HPDE6-E6E7 (cell line): ENCODE measurements at regions not wholly inside any gene's neighbourhood (a gene's known extent, or its start where the extent isn't known, plus 50 kb on each side); places are given as distances from the start of the nearest gene placed in this dataset.

Source experiments
- DNase-seq: peaks from one replicate; pipeline ENCODE4 v3.0.0; 2011; ENCODE audit warnings: missing footprints; ENCODE audit errors: extremely low spot score

DNA sequence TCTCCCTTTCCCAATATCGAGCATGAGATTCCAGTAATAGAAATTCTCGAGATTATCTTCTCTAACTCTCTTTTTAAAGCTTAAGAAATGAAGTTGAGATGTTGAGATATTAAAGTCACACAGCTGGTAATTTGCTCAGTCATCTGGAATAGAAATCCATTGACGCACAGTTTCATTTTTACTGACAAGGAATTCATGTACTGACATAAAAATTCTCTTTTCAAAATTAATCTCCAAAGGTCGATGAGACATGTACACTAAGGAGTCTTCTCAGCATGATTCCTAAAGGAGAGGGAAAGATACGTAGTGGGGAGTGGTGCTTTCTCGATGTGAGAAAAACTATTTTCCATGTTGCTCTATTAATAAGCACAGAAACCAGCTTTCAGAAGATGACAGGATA, 1639.5 kb upstream of the MIR17HG start:
- no peak for DNase-seq

DNA sequence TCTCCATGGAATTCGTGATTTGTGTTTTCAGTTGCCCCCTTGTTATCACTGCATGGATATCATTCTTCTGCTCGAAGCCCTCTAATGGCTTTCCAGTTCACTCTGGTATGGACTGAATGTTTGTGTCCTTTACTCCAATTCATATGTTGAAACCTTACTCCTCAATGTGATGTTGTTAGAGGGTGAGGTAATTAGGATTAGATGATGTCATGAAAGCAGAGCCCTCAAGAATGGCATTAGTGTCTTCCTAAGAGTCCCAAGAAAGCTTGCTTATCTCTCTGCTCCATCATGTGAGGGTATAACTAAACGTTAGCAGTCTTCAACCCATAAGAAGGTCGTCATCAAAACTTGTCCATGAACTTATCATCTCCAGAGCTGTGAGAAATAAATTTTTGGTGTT, 1626.3 kb upstream of the MIR17HG start:
- no peak for DNase-seq

DNA sequence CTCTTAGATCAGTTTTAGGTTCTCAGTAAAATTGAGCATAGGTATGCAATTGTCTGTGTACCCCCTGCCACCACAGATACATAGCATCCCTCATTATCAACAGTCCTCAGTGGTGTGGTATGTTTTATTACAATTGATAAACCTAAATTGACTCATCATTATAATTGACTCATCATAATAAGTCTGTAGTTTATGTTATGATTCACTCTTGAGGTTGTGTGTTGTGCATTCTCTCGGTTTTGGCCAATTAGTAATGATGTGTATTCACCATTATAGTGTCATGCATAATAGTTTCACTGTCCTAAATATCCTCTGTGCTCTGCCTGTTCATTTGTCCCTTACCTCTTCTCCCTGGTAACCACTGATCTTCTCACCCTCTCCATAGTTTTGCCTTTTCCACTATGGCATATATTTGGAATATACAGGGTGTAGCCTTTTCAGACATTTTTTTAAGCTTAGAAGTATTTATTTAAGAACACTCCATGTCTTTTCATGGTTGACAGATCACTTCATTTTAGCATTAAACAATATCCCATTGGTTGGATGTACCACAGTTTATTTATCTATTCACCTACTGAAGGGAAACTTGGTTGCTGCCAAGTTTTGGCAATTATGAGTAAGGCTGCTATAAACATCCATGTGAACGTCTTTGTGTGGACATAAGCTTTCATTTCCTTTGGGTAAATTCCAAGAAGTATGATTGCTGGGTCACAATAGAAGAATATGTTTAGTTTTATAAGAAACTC, 1620.6 kb upstream of the MIR17HG start:
- DNase-seq = peak; percentile 25

DNA sequence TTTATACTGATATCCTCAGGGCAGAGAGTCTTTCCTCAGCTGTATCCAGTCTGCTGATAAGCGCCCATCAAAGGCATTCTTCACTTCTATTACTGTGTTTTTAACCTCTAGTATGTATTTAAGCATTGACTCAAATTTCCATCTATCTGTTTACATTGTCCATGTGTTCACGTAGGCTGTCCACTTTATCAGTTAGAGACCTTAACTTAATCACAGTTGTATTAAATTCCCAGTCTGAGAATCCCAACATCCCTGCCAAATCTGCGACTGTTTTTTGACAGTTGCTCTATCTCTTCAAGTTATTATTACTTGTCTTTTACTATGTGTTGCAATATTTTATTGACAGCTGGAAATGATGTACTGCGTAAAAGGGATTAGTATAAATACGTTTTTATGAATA, 1613.7 kb upstream of the MIR17HG start:
- no peak for DNase-seq

DNA sequence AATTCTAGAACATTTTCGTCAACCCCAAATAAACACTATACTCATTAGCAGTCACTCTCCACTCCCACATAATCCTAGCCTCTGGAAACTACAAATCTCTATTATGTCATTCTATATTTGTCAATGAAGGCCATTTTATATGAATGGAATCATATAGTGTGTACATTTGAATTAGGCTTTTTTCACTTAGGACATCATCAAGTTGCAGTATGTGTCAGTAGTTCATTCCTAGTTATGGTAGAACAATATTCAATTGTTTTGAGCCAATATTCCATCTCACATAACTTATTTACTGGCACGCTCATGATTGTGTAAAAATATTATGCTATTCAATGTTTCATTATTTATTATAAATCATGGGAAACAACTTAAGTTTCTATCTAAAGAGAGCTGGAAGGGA, 1610.4 kb upstream of the MIR17HG start:
- no peak for DNase-seq

DNA sequence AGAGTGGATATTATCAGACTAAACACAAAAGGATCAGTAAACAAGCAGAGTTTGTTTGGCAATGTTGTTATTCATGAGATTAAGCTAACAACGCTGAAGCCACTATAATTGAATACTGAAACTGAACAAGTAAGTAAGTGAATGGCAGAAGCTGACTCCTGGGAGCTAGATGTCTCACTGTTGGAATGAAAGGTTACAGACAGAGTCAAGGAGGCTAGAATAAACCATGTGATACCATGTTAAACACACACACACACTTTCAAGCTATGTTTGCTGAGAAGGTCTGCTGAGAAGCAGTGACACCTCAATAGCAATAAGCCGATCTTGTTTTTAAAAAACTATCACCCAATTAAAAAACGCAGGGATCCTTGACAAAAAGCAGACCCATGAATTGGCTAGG, 1609.4 kb upstream of the MIR17HG start:
- DNase-seq = no peak

DNA sequence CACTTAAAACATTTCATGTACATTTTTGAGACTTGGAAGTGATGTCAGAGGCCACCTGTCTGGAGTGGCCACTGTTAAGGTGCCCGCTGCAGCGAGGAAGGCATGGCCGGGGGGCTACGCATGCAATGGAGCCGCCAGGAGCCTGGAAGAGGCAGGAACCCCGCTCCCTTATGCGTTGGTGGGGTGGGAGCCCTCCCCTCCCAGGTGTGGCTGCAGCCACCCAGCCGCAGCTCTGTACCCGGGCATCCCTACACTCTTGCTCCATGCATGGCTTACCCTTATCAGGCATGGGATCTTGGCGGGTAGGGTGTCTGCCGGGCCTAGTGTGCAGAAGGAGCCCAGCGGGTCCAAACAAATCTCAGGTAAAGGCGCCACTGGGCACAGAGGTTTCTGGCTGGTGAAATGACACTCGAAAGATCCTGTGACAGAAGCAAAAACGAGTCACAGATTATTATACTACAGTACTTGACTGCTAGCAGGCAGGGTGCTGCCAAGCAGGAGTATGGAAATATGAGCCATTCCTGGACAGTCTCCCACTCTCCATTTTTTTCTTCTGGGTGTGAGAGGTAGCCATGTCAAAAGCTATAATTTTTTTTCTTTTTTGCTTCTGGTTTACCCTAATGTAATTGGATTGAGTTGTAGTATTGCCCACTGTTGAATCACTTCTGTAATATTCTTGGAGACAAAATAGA, 1606.3 kb upstream of the MIR17HG start:
- no peak for DNase-seq

DNA sequence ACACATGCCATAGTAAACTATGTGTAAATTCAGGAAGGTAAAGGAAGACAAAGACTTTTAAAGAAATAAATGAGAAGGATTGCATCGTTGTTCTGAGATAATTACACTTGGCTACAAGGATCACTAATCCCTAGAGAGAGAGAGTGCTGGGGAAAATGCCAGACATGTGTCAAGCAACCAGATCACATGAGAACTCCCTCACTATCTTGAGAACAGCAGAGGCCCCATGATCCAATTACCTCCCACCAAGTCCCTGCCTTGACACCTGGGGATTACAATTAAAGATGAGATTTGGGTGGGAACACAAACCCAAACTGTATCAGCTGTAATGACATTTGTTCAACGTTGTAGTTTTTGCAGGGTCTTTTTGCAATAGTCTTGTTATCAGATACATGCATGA, 1600.9 kb upstream of the MIR17HG start:
- no peak for DNase-seq

DNA sequence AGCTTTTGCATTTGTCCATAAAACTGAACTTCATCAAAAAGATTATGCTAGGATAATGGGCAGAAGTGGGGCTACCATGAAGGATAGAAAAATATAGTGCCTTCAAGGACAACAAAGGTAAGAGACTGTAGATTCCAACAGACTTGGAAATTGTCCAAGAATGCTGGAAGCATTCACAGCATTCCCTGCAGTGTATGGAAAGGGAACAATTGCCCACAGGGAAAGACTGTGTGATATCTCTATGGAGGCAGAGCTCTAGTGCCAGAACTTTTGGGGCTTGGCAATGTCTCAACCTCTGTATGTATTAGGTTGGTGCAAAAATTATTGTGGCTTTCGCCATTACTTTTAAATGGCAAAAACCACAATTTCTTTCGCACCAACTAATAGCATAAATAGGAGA, 1598.8 kb upstream of the MIR17HG start:
- DNase-seq = no peak

DNA sequence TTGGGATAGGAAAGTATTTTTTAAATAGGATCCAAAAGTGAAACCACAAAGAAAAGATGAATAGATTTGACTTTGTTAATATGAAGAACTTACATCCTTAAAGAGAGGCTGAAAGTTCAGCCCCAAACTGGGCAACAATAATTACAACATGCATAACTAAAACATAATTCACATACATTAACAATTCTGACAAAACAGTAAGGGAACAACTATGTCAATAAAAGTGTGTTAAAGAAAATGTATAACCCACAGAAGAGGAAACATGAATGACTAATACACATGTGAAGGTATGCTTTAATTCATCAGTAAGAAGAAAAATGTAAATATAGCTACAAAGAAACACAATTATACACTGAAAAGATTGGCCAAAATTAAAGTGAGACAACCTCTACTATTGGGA, 1597.6 kb upstream of the MIR17HG start:
- DNase-seq = no peak

DNA sequence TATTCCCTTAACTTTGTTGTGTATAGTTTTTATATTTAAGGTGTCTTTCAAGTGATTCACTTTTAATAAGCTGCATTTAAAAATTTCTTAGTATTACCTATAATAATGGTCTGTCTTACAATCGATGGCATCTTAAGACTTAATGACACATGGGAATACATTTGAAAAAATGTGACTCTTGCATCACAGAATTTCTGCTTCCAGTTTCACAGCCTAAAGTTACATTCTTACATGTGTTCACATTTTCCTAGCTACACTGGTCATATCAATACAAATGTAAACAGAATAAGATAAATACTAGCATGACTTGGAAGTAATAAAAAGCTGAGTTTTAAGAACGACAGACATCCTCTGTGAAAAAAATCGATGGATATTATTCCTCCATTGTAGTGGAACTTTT, 1597.1 kb upstream of the MIR17HG start:
- DNase-seq = no peak

DNA sequence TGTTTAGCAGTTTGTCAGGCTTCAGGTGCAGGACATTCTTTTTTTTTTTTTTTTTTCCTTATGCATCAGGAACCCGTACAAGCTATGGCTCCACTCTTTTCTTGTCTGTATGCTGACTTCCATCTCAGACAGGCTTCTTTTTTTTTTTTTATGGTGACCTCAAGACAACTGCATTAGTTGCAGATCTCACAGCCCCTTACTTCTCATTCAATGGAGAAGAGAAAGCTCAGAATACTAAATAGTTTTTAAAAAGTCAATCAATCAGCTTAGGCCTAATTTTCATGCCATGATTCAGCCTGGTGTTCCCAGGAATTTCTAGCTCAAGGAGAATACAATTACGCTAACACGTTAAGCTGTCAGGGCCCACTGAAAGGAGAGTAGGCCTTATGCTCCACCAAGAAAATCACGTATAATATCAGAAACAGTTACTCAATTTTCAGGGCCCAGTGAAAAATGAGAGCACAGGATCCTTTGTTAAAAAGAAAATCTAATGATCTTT, 1596.0 kb upstream of the MIR17HG start:
- DNase-seq = no peak

DNA sequence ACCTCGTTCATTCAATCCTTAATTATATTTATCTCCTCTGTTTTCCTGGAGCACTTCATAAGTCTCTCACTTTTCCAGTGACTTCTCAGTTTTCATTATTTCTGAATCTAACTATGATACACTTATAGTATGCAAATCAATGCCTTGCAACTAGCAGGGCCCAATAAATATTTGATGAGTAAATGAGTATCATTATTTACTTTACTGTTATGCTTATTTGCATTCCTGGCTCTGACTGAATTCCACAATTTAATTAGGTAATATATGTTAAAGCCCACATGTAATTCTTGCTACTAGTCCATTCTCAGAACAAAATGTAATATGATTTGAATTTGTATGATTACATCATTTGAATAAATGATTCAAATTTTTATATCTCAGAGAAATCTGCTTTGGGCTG, 1595.1 kb upstream of the MIR17HG start:
- DNase-seq = no peak

DNA sequence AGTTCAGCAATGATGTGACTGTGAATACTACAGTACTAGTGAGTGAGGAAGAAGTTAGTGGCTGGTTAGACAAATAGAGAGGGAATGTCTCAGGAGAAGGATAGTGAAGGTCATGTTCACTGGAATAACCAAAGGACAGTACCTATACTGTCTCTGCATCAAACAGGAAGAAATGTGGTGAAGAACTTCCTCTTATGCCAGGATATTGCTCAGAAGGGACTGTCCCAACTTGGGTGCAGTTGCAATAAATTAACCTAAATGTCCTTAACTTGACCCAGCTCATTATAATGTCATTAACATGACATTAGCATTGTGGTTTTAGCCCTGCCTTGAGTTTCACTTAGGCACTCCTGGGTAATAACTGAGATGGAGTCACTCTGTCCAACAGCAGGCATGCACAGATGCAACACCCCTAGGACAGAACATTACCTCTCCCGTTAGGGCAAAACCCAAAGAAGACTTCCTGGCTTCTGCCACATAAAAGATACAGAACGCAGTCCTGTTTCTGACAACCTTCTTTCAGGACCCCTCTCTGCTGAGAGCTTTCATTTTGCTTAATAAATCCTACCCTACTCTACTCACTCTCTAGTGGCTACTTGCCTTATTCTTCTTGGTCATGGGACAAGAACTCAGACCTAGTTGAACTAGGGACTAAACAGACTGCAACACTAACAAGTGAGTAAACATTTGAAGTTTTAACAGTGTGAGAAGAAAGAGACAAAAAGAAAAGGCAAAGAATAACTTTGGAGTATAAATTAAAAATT, 1591.6 kb upstream of the MIR17HG start:
- DNase-seq = no peak

DNA sequence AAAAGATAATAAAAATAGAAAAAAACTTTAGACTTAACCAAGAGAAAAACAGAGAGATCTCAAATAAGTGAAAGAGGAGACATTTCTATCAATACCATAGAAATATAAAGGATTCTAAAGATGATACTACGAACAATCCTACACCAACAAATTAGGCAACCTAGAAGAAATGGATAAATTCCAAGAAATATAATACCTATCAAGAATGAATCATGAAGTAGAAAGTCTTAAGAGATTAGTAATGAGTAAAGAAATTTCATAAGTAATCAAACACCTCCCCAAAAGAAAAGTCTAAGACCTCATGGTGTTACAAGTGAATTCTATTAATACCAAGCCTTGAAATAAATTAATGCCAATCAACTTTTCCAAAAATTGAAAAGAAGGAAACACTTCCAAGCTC, 1584.5 kb upstream of the MIR17HG start:
- no peak for DNase-seq

DNA sequence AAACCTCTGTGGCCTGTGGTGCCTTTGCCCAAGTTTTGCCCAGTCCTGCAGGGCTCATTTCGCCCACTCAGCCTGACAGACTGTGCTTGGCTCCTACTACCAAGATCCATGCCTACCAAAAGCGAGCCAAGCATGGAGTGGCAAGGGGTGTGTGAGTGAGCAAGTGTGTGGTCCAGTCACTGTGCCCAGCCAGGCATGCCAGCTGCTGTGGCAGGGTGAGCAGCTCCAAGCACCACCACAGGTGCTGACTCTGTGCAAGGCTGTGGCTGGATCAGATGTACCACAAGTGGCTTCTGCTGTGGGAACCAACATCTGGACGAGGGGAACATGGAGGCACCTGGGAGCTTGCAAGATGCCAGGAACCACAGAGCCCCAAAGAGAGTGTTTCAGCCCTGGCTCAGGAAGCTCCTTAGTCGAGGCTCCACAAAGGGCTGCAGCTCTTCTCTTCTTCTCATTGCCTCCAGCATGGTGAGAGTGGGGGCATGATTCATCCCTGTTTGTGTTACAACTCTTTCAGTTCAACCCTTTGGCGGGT, 1564.2 kb upstream of the MIR17HG start:
- no peak for DNase-seq

DNA sequence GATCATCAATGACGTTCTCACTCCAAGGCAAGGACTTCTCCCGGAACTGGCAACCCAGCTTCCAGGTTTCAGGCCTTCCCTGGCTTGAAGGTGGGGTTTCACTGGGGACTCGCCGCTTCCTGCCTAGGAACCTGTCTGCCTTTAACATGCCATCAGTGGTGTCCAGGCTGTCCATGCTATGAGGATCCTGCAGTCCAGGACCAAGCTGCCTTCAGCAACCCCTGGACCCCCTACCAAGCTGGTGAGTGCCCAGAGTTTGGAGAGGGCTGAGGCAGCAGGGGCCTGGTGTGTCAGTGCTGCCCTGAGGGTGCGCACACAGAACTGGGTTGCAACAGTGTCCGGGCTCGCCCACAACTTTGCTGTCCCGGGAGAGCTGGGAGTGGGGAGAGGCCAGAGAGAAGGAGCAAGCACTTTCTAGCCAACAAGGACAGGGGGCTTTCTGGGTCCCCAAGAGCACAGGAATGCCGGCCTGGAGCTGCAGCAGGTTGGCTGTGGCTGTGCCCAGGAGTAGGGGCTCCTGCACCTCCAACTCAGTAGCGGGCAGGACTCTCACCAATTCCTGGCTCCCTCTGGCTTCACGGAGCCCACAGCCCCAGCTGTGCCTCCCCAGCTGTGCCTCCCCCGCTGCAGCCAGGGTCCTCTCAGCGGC, 1563.2 kb upstream of the MIR17HG start:
- DNase-seq = no peak

DNA sequence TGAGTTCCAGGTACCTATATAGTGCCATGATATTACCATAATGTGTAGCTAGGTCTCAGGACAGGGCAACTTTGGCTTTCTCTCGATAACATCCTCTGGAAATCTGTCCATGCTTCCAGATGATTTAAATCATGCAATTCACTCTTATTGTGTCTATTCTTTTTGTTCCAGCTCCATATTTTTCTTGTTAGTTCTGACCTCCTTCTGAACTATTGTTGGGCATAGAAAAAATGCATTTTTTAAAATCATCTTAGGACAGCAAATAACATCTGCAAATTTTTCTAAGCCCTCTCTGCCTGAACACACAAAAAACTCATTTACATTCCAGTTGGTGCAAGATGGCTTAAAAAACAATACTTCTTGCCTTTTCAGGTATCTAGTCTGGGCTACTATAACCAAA, 1561.0 kb upstream of the MIR17HG start:
- no peak for DNase-seq

DNA sequence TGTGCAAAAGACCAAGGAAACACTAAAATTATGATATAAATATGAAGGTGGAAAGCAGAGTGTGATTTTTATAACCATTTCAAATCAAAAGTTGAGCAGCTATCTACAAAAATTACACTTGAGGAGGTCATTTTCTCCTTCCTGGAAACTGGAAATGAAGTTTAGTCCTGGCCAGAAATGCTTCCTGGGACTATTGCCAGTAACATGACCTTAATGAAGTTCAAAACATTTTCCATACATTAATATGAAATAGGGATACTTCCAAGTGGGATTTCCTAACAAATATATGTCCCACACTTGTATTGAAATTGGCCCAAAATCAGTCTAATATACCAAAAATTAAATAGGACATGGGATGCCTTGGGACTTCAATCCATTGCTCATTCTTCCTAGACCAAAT, 1556.8 kb upstream of the MIR17HG start:
- no peak for DNase-seq

DNA sequence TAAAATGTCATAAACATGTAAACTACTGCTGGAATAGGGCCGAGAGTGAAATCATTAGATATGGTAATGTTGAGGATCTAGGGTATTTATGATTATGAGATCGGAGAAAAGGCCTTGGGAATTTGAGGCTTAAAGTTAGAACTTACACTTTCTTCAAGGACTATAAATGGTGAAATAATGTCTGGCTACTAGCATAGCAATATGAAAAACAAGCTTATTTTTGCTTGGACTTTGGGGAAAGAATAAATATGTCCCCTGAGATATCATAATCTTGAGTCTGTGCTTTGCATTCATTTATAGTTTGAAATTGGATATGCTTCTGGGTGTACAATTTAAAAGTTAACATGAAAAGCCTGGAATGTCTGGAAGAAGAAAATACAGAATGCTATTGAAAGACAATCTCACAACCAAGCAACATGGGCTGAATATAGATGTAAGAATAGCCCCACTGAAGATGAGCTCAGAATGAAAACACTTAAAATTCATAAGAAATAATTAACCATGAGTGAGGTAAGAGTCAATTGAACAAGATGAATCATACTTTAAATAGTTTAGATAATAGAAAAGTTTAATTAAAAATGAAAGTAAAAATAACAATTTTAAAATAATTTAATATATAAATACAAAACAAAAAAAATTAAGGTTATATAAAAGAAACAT, 1555.4 kb upstream of the MIR17HG start:
- DNase-seq = no peak

DNA sequence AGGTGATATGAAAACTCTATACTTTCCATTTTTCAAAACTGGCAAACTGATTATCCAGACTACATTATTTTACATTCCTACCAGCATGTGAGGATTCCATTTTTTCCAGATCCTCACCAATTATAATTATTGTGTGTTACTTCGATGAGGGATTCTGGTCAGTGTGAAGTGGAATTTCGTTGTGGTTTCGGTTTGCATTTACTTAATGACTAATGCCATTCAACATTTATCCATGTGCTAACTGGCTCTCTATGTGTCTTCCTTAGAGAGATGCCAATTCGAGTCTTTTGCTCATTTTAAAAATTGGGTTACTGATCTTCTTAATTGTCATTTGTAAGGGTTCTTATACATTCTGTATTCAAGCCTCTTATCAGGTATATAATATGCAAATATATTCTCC, 1551.3 kb upstream of the MIR17HG start:
- peak; percentile 2 for DNase-seq
